Ishikawa (cell line): ENCODE measurements at regions not wholly inside any gene's neighbourhood (a gene's known extent, or its start where the extent isn't known, plus 50 kb on each side); places are given as distances from the start of the nearest gene placed in this dataset.

Experiments used
- CEBPB ChIP-seq: IDR thresholded peaks from 2 replicates; pipeline ENCODE4 v1.6.1; 2012
- CREB1 ChIP-seq: IDR thresholded peaks from 2 replicates; pipeline ENCODE4 v1.6.1; 2012; ENCODE audit warnings: low read depth
- EGR1 ChIP-seq: IDR thresholded peaks from 2 replicates; pipeline ENCODE4 v1.6.1; 2012
- EP300 ChIP-seq: IDR thresholded peaks from 2 replicates; pipeline ENCODE4 v1.6.1; 2012; ENCODE audit warnings: borderline replicate concordance
- FOXM1 ChIP-seq: IDR thresholded peaks from 2 replicates; pipeline ENCODE4 v1.6.1; 2012; ENCODE audit warnings: low read depth, borderline replicate concordance
- NFIC ChIP-seq: IDR thresholded peaks from 2 replicates; pipeline ENCODE4 v1.6.1; 2012
- RAD21 ChIP-seq: IDR thresholded peaks from 2 replicates; pipeline ENCODE4 v1.6.1; 2012; ENCODE audit warnings: low read depth
- TAF1 ChIP-seq: IDR thresholded peaks from 2 replicates; pipeline ENCODE4 v1.6.1; 2012; ENCODE audit warnings: low read depth, mild to moderate bottlenecking
- TCF12 ChIP-seq: IDR thresholded peaks from 2 replicates; pipeline ENCODE4 v1.6.1; 2012; ENCODE audit warnings: low read depth
- TEAD4 ChIP-seq: IDR thresholded peaks from 2 replicates; pipeline ENCODE4 v1.6.1; 2012
- USF1 ChIP-seq: IDR thresholded peaks from 2 replicates; pipeline ENCODE4 v1.6.1; 2012
- YY1 ChIP-seq: IDR thresholded peaks from 2 replicates; pipeline ENCODE4 v1.6.1; 2012; ENCODE audit warnings: low read depth
- ZBTB7A ChIP-seq: IDR thresholded peaks from 2 replicates; pipeline ENCODE4 v1.6.1; 2012; ENCODE audit warnings: low read depth
- TF ChIP-seq, protein P1 (sequence below): IDR thresholded peaks from 2 replicates; pipeline ENCODE4 v1.6.1; 2012; ENCODE audit warnings: low read depth, mild to moderate bottlenecking
- TF ChIP-seq, protein P2 (sequence below): IDR thresholded peaks from 2 replicates; pipeline ENCODE4 v1.6.1; 2012

- TF ChIP-seq CEBPB (no peak), EP300 (no peak), USF1 (no peak), NFIC (no peak), YY1 (no peak), ZBTB7A (no peak), TCF12 (no peak), EGR1 (no peak), RAD21 (no peak), TEAD4 (no peak), FOXM1 (no peak), TAF1 (no peak), CREB1 (no peak)
- TF ChIP-seq, protein P1, sequence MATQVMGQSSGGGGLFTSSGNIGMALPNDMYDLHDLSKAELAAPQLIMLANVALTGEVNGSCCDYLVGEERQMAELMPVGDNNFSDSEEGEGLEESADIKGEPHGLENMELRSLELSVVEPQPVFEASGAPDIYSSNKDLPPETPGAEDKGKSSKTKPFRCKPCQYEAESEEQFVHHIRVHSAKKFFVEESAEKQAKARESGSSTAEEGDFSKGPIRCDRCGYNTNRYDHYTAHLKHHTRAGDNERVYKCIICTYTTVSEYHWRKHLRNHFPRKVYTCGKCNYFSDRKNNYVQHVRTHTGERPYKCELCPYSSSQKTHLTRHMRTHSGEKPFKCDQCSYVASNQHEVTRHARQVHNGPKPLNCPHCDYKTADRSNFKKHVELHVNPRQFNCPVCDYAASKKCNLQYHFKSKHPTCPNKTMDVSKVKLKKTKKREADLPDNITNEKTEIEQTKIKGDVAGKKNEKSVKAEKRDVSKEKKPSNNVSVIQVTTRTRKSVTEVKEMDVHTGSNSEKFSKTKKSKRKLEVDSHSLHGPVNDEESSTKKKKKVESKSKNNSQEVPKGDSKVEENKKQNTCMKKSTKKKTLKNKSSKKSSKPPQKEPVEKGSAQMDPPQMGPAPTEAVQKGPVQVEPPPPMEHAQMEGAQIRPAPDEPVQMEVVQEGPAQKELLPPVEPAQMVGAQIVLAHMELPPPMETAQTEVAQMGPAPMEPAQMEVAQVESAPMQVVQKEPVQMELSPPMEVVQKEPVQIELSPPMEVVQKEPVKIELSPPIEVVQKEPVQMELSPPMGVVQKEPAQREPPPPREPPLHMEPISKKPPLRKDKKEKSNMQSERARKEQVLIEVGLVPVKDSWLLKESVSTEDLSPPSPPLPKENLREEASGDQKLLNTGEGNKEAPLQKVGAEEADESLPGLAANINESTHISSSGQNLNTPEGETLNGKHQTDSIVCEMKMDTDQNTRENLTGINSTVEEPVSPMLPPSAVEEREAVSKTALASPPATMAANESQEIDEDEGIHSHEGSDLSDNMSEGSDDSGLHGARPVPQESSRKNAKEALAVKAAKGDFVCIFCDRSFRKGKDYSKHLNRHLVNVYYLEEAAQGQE = no peak
- TF ChIP-seq, protein P2, sequence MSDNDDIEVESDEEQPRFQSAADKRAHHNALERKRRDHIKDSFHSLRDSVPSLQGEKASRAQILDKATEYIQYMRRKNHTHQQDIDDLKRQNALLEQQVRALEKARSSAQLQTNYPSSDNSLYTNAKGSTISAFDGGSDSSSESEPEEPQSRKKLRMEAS = no peak
These were observed 148.3 kb downstream of the MBD2 start for GRCh38 chr18:54076166-54076565.

DNA sequence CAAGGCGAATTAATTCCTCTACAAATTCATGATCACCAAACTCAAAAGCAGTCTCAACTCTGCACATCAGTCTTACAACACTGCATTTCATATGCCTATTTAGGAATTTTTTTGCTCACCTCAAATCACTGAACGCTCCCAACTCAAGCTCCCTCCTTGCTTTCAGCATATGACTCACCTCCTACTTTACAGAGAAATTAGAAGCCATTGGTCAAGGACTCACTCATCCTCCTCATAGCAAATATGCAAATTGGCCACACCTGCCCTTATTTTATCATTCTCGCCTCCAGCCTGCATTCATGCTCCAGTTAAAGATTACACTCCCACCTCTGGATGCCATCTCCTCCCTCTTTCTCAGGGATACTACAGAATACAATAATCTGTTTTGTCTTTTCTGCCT lies 148.8 kb downstream of the MBD2 start:
- TF ChIP-seq TAF1 = no peak
- TF ChIP-seq NFIC = no peak
- no peak for TF ChIP-seq FOXM1
- TF ChIP-seq CEBPB = no peak
- TF ChIP-seq YY1 = no peak
- TF ChIP-seq ZBTB7A = no peak
- no peak for TF ChIP-seq EP300
- TF ChIP-seq EGR1 = no peak
- TF ChIP-seq TCF12 = no peak

GRCh38 chr18:54069729-54070128 lies 154.7 kb downstream of the MBD2 start:
- TF ChIP-seq RAD21 (no peak), FOXM1 (no peak), TEAD4 (no peak), YY1 (no peak), EP300 (no peak), CEBPB (no peak), ZBTB7A (no peak), USF1 (no peak), EGR1 (no peak), TCF12 (no peak), TAF1 (no peak), NFIC (no peak), CREB1 (no peak)
- TF ChIP-seq, protein P1 = no peak
- TF ChIP-seq, protein P2 = no peak

DNA sequence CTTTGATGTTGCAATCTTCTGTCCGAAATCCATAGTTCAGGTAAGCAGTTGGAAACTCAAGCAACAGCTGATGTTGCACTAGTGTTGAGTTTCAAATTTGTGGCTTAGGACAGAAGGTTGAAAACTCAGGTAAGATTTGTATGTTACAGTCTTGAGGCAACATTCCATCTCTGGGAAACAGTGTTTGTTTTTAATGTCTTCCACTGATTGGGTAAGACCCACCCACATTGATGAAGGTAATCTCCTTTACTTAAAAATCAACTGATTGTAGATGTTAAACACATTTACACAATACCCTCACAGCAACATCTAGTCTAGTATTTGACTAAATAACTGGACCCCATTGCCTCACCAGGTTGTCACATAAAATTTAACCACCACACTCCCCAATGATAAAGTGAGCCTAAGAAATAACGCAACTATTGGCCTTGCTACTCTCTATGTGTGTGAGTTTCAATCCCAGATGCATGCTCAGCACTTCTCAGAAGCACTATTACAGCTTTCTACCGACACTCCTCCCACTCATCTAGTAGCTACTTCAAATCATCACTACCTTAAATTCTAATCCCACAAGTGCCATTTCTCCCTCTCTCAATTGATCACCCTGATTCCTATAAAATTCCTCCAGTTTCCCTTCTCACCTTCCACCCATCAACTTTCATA lies 164.0 kb downstream of the MBD2 start:
- no peak for TF ChIP-seq TEAD4
- no peak for TF ChIP-seq ZBTB7A
- no peak for TF ChIP-seq CEBPB
- no peak for TF ChIP-seq TCF12
- TF ChIP-seq FOXM1 = no peak
- no peak for TF ChIP-seq EP300
- TF ChIP-seq, protein P2 = no peak
- TF ChIP-seq YY1 = no peak
- no peak for TF ChIP-seq EGR1
- TF ChIP-seq, protein P1 = no peak
- TF ChIP-seq TAF1 = no peak
- TF ChIP-seq USF1 = no peak
- no peak for TF ChIP-seq NFIC
- TF ChIP-seq RAD21 = no peak
- no peak for TF ChIP-seq CREB1
